WTC11 (cell line): ENCODE measurements at regions not wholly inside any gene's neighbourhood (a gene's known extent, or its start where the extent isn't known, plus 50 kb on each side); places are given as distances from the start of the nearest gene placed in this dataset.

Experiments used
- ATAC-seq: fragments of 200-7000 bp; cut with Tn5 transposase; 2 replicates; pipeline ENCODE4 v1.10.0; 2021; ENCODE audit warnings: mild to moderate bottlenecking, moderate library complexity
- CTCF ChIA-PET: fragments of 300-600 bp; sonication (Branson Sonifier 250); formaldehyde crosslinking; loops from one replicate; lab custom pipeline; 2021; ENCODE audit warnings: antibody characterized with exemption; lab: Charles Lee
- POLR2A ChIA-PET: fragments of 350-600 bp; sonication (Branson Sonifier 250); formaldehyde crosslinking; loops from one replicate; lab custom pipeline; 2021; ENCODE audit warnings: antibody characterized with exemption; lab: Charles Lee
- DNase-seq: peaks from one replicate; pipeline ENCODE4 v3.0.0; 2021; ENCODE audit warnings: low spot score
- H3K27ac Mint-ChIP-seq: 2 replicates; pipeline ENCODE4 v1.8.0; 2021; ENCODE audit warnings: mixed read lengths
- H3K27me3 Mint-ChIP-seq: 2 replicates; pipeline ENCODE4 v1.8.0; 2021; ENCODE audit warnings: low read depth, mild to moderate bottlenecking, moderate library complexity, mixed read lengths
- H3K36me3 Mint-ChIP-seq: 2 replicates; pipeline ENCODE4 v1.8.0; 2021; ENCODE audit warnings: mixed read lengths
- H3K4me1 Mint-ChIP-seq: 2 replicates; pipeline ENCODE4 v1.8.0; 2022; ENCODE audit warnings: mixed read lengths
- H3K4me3 Mint-ChIP-seq: 2 replicates; pipeline ENCODE4 v1.8.0; 2021; ENCODE audit warnings: mild to moderate bottlenecking, moderate library complexity, mixed read lengths
- H3K9me3 Mint-ChIP-seq: 2 replicates; pipeline ENCODE4 v1.8.0; 2021; ENCODE audit warnings: mixed read lengths
- CREB1 ChIP-seq: sonication (generic); formaldehyde crosslinking; IDR thresholded peaks from 2 replicates; pipeline ENCODE4 v1.8.0; 2023; ENCODE audit warnings: mild to moderate bottlenecking, missing genetic modification reagents
- EMX1 ChIP-seq: fragments of 250-450 bp; sonication (Bioruptor Pico); IDR thresholded peaks from 2 replicates; pipeline ENCODE4 v1.8.0; 2021; ENCODE audit warnings: mild to moderate bottlenecking
- ETV6 ChIP-seq: sonication (generic); formaldehyde crosslinking; IDR thresholded peaks from 2 replicates; pipeline ENCODE4 v1.8.1; 2022; ENCODE audit warnings: mild to moderate bottlenecking, missing genetic modification reagents
- FOXJ3 ChIP-seq: sonication (generic); formaldehyde crosslinking; IDR thresholded peaks from 2 replicates; pipeline ENCODE4 v1.9.0; 2021; ENCODE audit warnings: missing genetic modification reagents, mild to moderate bottlenecking, borderline replicate concordance
- FOXK1 ChIP-seq: sonication (generic); formaldehyde crosslinking; IDR thresholded peaks from 2 replicates; pipeline ENCODE4 v1.8.0; 2022; ENCODE audit warnings: mild to moderate bottlenecking, moderate library complexity, missing genetic modification reagents
- GABPB1 ChIP-seq: sonication (generic); formaldehyde crosslinking; IDR thresholded peaks from 2 replicates; pipeline ENCODE4 v1.8.1; 2023; ENCODE audit warnings: mild to moderate bottlenecking, missing genetic modification reagents
- GTF2I ChIP-seq: fragments of 250-450 bp; sonication (Bioruptor Pico); conservative IDR thresholded peaks from 2 replicates; pipeline ENCODE4 v1.4.0; 2021; ENCODE audit warnings: mild to moderate bottlenecking
- HMGA2 ChIP-seq: fragments of 250-450 bp; sonication (Bioruptor Pico); IDR thresholded peaks from 2 replicates; pipeline ENCODE4 v1.4.0; 2021; ENCODE audit warnings: mild to moderate bottlenecking, moderate library complexity
- HMGXB4 ChIP-seq: sonication (generic); formaldehyde crosslinking; IDR thresholded peaks from 2 replicates; pipeline ENCODE4 v1.8.1; 2023; ENCODE audit warnings: mild to moderate bottlenecking, moderate library complexity, missing genetic modification reagents
- IRF2 ChIP-seq: sonication (generic); formaldehyde crosslinking; IDR thresholded peaks from 2 replicates; pipeline ENCODE4 v1.8.0; 2022; ENCODE audit warnings: low read depth, missing genetic modification reagents, borderline replicate concordance
- JAZF1 ChIP-seq: fragments of 250-450 bp; sonication (Bioruptor Pico); IDR thresholded peaks from 2 replicates; pipeline ENCODE4 v1.9.0; 2021; ENCODE audit warnings: moderate library complexity, mild to moderate bottlenecking, inconsistent platforms
- JUN ChIP-seq: sonication (generic); formaldehyde crosslinking; IDR thresholded peaks from 2 replicates; pipeline ENCODE4 v1.8.0; 2023; ENCODE audit warnings: mild to moderate bottlenecking, missing genetic modification reagents
- KAT7 ChIP-seq: sonication (generic); formaldehyde crosslinking; IDR thresholded peaks from 2 replicates; pipeline ENCODE4 v1.8.1; 2023; ENCODE audit warnings: missing genetic modification reagents, mild to moderate bottlenecking, borderline replicate concordance
- MYBL2 ChIP-seq: sonication (generic); formaldehyde crosslinking; IDR thresholded peaks from 2 replicates; pipeline ENCODE4 v1.8.1; 2023; ENCODE audit warnings: mild to moderate bottlenecking, moderate library complexity, missing genetic modification reagents
- NR1H2 ChIP-seq: sonication (generic); formaldehyde crosslinking; IDR thresholded peaks from 2 replicates; pipeline ENCODE4 v1.9.0; 2021; ENCODE audit warnings: mild to moderate bottlenecking, moderate library complexity, missing genetic modification reagents
- SOX15 ChIP-seq: fragments of 250-450 bp; sonication (Bioruptor Pico); IDR thresholded peaks from 2 replicates; pipeline ENCODE4 v1.9.0; 2021; ENCODE audit warnings: mild to moderate bottlenecking
- TEAD4 ChIP-seq: sonication (generic); formaldehyde crosslinking; IDR thresholded peaks from 2 replicates; pipeline ENCODE4 v1.8.0; 2022; ENCODE audit warnings: mild to moderate bottlenecking, missing genetic modification reagents
- TP53 ChIP-seq: sonication (generic); formaldehyde crosslinking; IDR thresholded peaks from 2 replicates; pipeline ENCODE4 v1.8.1; 2023; ENCODE audit warnings: mild to moderate bottlenecking, missing genetic modification reagents
- ZNF219 ChIP-seq: sonication (generic); formaldehyde crosslinking; IDR thresholded peaks from 2 replicates; pipeline ENCODE4 v1.8.0; 2023; ENCODE audit warnings: missing genetic modification reagents, mild to moderate bottlenecking, borderline replicate concordance
- ZNF317 ChIP-seq: sonication (generic); formaldehyde crosslinking; IDR thresholded peaks from 2 replicates; pipeline ENCODE4 v1.8.1; 2023; ENCODE audit warnings: low read depth, mild to moderate bottlenecking, moderate library complexity, missing genetic modification reagents, borderline replicate concordance
- ZNF396 ChIP-seq: fragments of 250-450 bp; sonication (Bioruptor Pico); IDR thresholded peaks from 2 replicates; pipeline ENCODE4 v1.8.0; 2021; ENCODE audit warnings: mild to moderate bottlenecking, moderate library complexity, borderline replicate concordance
- ZNF423 ChIP-seq: fragments of 250-450 bp; sonication (Bioruptor Pico); IDR thresholded peaks from 2 replicates; pipeline ENCODE4 v2.1.2; 2022; ENCODE audit warnings: mild to moderate bottlenecking, moderate library complexity

GRCh38 chr18:73766910-73767515 lies 380.6 kb downstream of the FBXO15 start:
- H3K4me3 Mint-ChIP-seq: no peak overlapping the region
- ChIA-PET CTCF (no interaction called here), POLR2A (no interaction called here)
- ATAC-seq (no peak), DNase-seq (no peak)
- no peaks in the 10 kb centered on the region for H3K27me3 Mint-ChIP-seq
- H3K4me1 Mint-ChIP-seq: peaks cover 25% of the 10 kb centered on the region
- H3K27ac Mint-ChIP-seq: no peak overlapping the region
- no peaks in the 10 kb centered on the region for H3K9me3 Mint-ChIP-seq
- H3K36me3 Mint-ChIP-seq: no peaks in the 10 kb centered on the region
- TF ChIP-seq ZNF396 (CRISPR knock-in tag) (no peak), IRF2 (no peak), MYBL2 (CRISPR knock-in tag) (no peak), KAT7 (CRISPR knock-in tag) (no peak), ZNF317 (CRISPR knock-in tag) (no peak), TP53 (CRISPR knock-in tag) (no peak), HMGXB4 (no peak), FOXJ3 (CRISPR knock-in tag) (no peak), JAZF1 (CRISPR knock-in tag) (no peak), NR1H2 (no peak), CREB1 (CRISPR knock-in tag) (no peak)

DNA sequence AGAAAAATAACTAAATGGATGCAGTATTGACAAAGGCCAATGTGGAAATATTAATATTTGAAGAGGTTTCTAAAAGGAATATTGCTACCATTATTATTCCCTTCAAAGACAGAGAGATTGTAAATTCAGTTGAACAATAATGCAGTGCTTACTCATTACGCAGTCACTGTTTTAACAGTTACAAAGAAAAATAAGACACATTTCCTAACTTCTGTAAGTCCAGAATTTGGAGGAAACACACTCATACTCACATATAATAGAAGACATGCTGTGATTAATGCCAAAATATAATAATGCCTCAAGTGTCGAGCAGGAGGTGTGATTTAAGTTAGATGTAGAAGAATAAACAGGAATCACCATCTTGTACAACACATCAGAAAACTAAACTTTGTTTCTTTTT lies 389.2 kb downstream of the FBXO15 start:
- Mint-ChIP-seq H3K9me3 (no peaks in the 10 kb centered on the region), H3K36me3 (no peaks in the 10 kb centered on the region)

GRCh38 chr18:73756256-73757091 lies 391.2 kb downstream of the FBXO15 start:
- CTCF ChIA-PET: no interaction called here
- H3K27ac Mint-ChIP-seq: no peak overlapping the region
- ATAC-seq: no peak; the same call in 1 of the 2 replicates
- no peaks in the 10 kb centered on the region for H3K9me3 Mint-ChIP-seq
- TF ChIP-seq GTF2I (CRISPR knock-in tag) (no peak), ZNF423 (CRISPR knock-in tag) (no peak), JUN (CRISPR knock-in tag) (no peak), EMX1 (CRISPR knock-in tag) (no peak), ETV6 (CRISPR knock-in tag) (no peak)
- TF ChIP-seq, all 79 proteins: peak for 0
- no peak for DNase-seq
- POLR2A ChIA-PET: no interaction called here
- no peaks in the 10 kb centered on the region for H3K36me3 Mint-ChIP-seq
- peaks cover 7% of the 10 kb centered on the region; the same call in 1 of the 2 replicates for H3K4me1 Mint-ChIP-seq
- H3K4me3 Mint-ChIP-seq: no peak overlapping the region
- H3K27me3 Mint-ChIP-seq: no peaks in the 10 kb centered on the region

More for the DNA sequence above, 389.2 kb downstream of the FBXO15 start:
- Mint-ChIP-seq H3K27ac (no peak overlapping the region), H3K27me3 (no peaks in the 10 kb centered on the region), H3K4me1 (peaks cover 7% of the 10 kb centered on the region; the same call in 1 of the 2 replicates), H3K4me3 (no peak overlapping the region)
- POLR2A ChIA-PET: no interaction called here
- DNase-seq (no peak), ATAC-seq (no peak)
- TF ChIP-seq FOXK1 (CRISPR knock-in tag) (no peak), SOX15 (CRISPR knock-in tag) (no peak), ZNF219 (CRISPR knock-in tag) (no peak), GABPB1 (CRISPR knock-in tag) (no peak), HMGA2 (CRISPR knock-in tag) (no peak), MYBL2 (CRISPR knock-in tag) (no peak), TEAD4 (CRISPR knock-in tag) (no peak)
- CTCF ChIA-PET: no interaction called here
